ENCODE measurements at regions not wholly inside any gene's neighbourhood (a gene's known extent, or its start where the extent isn't known, plus 50 kb on each side); places are given as distances from the start of the nearest gene placed in this dataset.
A peak's percentile ranks its signal among the peaks of the same experiment; 100 is the strongest.
"Not testable (repeated sequence)": the region's sequence is repeated elsewhere in the genome, so short reads cannot be mapped to it uniquely, and the experiment has no call there.

- no peak for DNase-seq
- Mint-ChIP-seq H3K36me3 (no peaks in the 10 kb centered on the region), H3K27me3 (ENCODE audit: low read depth in 3 of 3) (peaks cover 0 to 4% (median 0%) of the 10 kb centered on the region in 3 donors), H3K27ac (no peak overlapping the region), H3K9me3 (no peaks in the 10 kb centered on the region), H3K4me3 (no peak overlapping the region), H3K4me1 (no peaks in the 10 kb centered on the region)
Measured at GRCh38 chr4:38406243-38406642, 257.8 kb upstream of the KLF3 start.

- H3K9me3 Mint-ChIP-seq: no peaks in the 10 kb centered on the region
- H3K27me3 Mint-ChIP-seq (ENCODE audit: low read depth in 3 of 3): peaks cover 2 to 4% (median 2%) of the 10 kb centered on the region in 3 donors
- no peaks in the 10 kb centered on the region for H3K4me1 Mint-ChIP-seq
- H3K27ac Mint-ChIP-seq: no peak overlapping the region
- no peaks in the 10 kb centered on the region for H3K36me3 Mint-ChIP-seq
- no peak overlapping the region for H3K4me3 Mint-ChIP-seq
- DNase-seq: no peak
Measured at GRCh38 chr4:38409852-38410251, 254.1 kb upstream of the KLF3 start.

- Mint-ChIP-seq H3K9me3 (no peaks in the 10 kb centered on the region), H3K36me3 (no peaks in the 10 kb centered on the region), H3K27ac (no peak overlapping the region), H3K27me3 (ENCODE audit: low read depth in 3 of 3) (peaks cover 2 to 4% (median 2%) of the 10 kb centered on the region in 3 donors), H3K4me3 (no peak overlapping the region), H3K4me1 (no peaks in the 10 kb centered on the region)
- DNase-seq: no peak
Measured at GRCh38 chr4:38411092-38411491, 252.9 kb upstream of the KLF3 start.

GRCh38 chr4:38411981-38412536, 251.9 kb upstream of the KLF3 start:
- Mint-ChIP-seq H3K27me3 (ENCODE audit: low read depth in 3 of 3) (peaks cover 2 to 4% (median 2%) of the 10 kb centered on the region in 3 donors), H3K4me3 (no peak overlapping the region), H3K36me3 (no peaks in the 10 kb centered on the region), H3K9me3 (no peaks in the 10 kb centered on the region), H3K4me1 (no peaks in the 10 kb centered on the region), H3K27ac (no peak overlapping the region)
- no peak for DNase-seq

DNA sequence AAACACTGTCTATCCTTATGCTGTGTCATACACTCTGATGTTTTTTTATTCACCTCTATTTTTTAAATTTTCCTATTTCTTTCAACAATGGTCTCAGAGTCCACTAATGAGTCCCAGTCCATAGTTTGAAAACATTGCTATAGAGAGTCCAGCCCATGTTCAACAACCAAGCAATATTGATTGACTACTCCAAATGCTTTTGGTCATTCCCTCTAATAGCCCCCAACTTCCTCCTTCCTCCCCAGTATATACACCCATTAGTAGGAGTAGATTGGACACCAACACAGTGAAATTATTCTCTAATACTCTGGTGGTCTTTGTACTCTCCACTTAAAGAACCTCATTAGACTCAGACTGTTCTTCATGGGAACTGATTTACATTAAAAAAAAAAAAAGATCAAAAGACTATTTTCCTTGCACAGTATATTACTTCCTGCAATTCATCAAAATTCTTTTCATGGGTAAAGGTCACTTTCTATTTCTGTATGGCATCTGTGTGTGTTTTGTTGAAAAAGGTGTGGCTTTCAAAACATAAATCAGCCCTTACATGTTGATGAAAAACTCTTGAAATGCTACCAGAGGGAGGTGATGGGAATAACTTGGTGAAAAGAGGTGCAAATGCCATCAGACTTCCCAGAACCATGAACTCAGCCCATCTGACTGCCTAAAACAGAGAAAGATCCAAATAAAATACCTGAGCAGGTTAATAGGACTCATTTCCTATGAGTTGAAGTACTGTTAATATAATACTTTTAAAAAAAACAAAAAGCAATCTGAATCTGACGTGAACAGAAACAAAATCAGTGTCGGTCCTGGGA, 250.3 kb upstream of the KLF3 start:
- Mint-ChIP-seq H3K27me3 (ENCODE audit: low read depth in 3 of 3) (peaks cover under 1 to 4% (median 2%) of the 10 kb centered on the region in 3 donors), H3K4me3 (no peak overlapping the region), H3K27ac (no peak overlapping the region), H3K4me1 (no peaks in the 10 kb centered on the region), H3K9me3 (no peaks in the 10 kb centered on the region), H3K36me3 (no peaks in the 10 kb centered on the region)
- no peak for DNase-seq

DNA sequence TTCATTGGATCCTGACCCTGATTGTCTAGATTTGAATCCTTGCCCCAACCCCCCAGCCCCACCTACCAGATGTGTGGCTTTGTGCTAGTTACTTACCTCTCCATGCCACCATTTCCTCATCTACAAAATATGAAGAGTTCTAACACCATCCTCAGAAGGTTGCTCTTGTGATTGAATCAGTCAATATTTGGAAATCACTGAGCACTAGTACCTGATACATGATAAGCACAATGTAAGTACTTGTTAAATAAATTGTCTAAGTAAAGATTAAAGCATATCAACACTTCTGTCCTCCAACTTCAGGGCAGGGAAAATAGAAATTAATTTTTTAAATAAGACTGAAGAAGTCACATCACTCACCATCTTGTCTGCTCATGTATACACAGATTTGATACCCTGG, 249.6 kb upstream of the KLF3 start:
- no peak for DNase-seq
- Mint-ChIP-seq H3K4me3 (no peak overlapping the region), H3K4me1 (no peaks in the 10 kb centered on the region), H3K36me3 (no peaks in the 10 kb centered on the region), H3K27ac (no peak overlapping the region), H3K9me3 (no peaks in the 10 kb centered on the region), H3K27me3 (ENCODE audit: low read depth in 3 of 3) (peaks cover 0 to 4% (median 2%) of the 10 kb centered on the region in 3 donors)

DNA sequence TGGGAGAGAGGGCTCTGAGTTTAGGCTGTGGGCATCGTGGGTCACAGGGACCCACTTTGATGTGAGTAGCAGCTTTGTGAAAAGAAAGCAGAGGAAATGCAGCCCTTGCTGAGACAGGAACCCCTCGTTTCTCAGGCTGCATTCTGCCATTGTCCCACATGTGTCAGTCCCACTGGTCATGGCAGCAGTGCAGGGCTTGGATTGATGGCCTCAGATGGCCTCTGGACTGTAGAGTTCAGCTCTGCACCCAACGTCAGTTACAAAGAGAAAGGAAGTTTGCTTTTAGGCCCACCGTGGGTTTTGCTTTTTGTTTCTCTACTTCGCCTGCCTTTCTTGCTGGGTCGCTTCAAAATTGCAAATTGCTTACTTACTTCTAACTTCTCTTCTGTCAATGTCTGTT, 248.3 kb upstream of the KLF3 start:
- H3K27me3 Mint-ChIP-seq (ENCODE audit: low read depth in 3 of 3): peaks cover 0 to 4% (median 2%) of the 10 kb centered on the region in 3 donors
- no peak for DNase-seq
- H3K27ac Mint-ChIP-seq: no peak overlapping the region
- H3K4me3 Mint-ChIP-seq: no peak overlapping the region
- no peaks in the 10 kb centered on the region for H3K4me1 Mint-ChIP-seq
- H3K36me3 Mint-ChIP-seq: peaks cover 0 to 7% (median 2%) of the 10 kb centered on the region in 3 donors
- H3K9me3 Mint-ChIP-seq: peaks cover 0 to 2% (median 0%) of the 10 kb centered on the region in 6 donors

GRCh38 chr4:38416450-38417014, 247.5 kb upstream of the KLF3 start:
- Mint-ChIP-seq H3K27ac (no peak overlapping the region), H3K9me3 (peaks cover 0 to 2% (median 0%) of the 10 kb centered on the region in 6 donors), H3K27me3 (ENCODE audit: low read depth in 3 of 3) (peaks cover 0 to 4% (median 2%) of the 10 kb centered on the region in 3 donors), H3K36me3 (peaks cover 0 to 7% (median 2%) of the 10 kb centered on the region in 3 donors), H3K4me1 (no peaks in the 10 kb centered on the region), H3K4me3 (no peak overlapping the region)
- DNase-seq: no peak

DNA sequence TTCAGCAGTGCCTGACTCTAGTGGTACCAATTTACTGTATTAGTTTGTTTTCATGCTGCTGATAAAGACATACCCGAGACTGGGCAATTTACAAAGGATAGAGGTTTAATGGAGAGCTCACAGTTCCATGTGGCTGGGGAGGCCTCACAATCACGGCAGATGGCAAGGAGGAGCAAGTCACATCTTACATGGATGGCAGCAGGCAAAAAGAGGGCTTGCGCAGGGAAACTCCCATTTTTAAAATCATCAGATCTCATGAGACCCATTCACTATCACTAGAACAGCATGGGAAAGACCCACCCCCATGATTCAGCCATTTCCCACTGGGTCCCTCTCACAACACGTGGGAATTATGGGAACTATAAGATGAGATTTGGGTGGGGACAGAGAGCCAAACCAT, 243.7 kb upstream of the KLF3 start:
- H3K27me3 Mint-ChIP-seq (ENCODE audit: low read depth in 3 of 3): not testable (repeated sequence)

DNA sequence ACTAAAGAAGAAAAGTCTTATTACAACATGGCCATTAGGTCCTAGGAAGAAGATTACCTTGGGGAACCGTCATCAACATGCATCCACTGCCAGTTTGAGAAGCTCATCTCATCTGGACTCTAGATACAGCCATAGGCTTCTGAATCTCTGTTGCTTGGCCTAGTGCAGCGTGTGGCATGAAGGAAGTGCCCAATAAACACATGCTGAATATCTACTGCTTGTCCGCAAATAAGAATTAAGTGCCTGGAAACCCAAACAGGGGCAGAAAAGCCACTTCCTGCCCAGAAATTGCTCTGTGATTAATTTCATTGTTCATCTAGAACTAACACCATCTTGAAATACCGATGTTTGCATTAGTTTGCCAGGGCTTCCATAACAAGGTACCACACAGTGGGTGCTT, 241.1 kb upstream of the KLF3 start:
- peak in 2 of 3 donors; percentile 4 to 10 for DNase-seq
- peak overlapping the region in 3 of 6 donors; percentile 10 to 66 (median 57) for H3K27ac Mint-ChIP-seq
- peaks cover 0 to 4% (median 0%) of the 10 kb centered on the region in 6 donors for H3K9me3 Mint-ChIP-seq
- H3K4me3 Mint-ChIP-seq: peak overlapping the region in 1 of 5 donors; percentile 17
- H3K27me3 Mint-ChIP-seq (ENCODE audit: low read depth in 3 of 3): no peaks in the 10 kb centered on the region
- H3K36me3 Mint-ChIP-seq: peaks cover 0 to 13% (median 2%) of the 10 kb centered on the region in 3 donors
- peaks cover 14 to 16% of the 10 kb centered on the region in 2 donors for H3K4me1 Mint-ChIP-seq

More for the DNA sequence above, 243.7 kb upstream of the KLF3 start:
- not testable (repeated sequence) for H3K4me3 Mint-ChIP-seq, H3K36me3 Mint-ChIP-seq, H3K27ac Mint-ChIP-seq, DNase-seq, H3K9me3 Mint-ChIP-seq
- peaks cover 14 to 16% of the 10 kb centered on the region in 2 donors for H3K4me1 Mint-ChIP-seq

DNA sequence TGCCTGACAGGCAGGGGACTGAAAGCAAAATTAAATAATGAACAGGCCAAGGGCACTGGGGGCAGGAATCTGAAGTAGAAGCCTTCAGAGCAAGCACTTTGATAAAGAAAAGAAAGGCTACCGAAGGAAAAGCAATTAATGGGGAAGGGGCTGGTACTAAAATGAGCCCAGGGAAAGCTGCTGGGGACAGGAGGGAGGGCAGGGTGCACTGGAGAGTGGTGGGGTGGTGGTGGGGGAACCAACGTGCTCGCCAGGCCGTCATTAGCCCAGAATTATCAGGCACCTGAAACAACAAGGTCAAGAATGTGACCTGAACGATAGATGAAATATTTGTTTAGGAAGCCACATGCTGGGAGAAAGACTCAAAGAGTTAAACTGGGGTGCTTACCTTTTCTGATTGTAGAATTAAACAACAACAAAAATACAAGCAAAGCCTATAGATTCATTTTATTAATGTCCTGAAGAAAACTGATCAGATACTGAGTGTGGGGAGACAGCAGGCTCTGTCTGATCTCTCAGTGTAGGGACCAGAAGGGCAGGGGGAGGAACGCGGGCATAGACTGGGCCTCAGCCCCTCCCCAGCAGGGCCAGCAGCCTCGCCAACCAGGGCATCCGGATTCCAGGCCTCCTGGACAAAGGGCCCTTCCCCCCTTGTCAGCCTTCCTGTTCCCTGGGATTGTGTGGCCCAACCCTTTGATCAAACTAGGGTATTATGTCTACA, 239.7 kb upstream of the KLF3 start:
- Mint-ChIP-seq H3K27ac (no peak overlapping the region), H3K9me3 (peaks cover 0 to 4% (median 0%) of the 10 kb centered on the region in 6 donors), H3K36me3 (peaks cover 0 to 13% (median 2%) of the 10 kb centered on the region in 3 donors), H3K27me3 (ENCODE audit: low read depth in 3 of 3) (no peaks in the 10 kb centered on the region), H3K4me1 (peaks cover 14 to 16% of the 10 kb centered on the region in 2 donors), H3K4me3 (no peak overlapping the region)
- no peak for DNase-seq

- Mint-ChIP-seq H3K27ac (no peak overlapping the region), H3K9me3 (peaks cover 0 to 1% (median 0%) of the 10 kb centered on the region in 6 donors), H3K4me1 (peaks cover 14 to 16% of the 10 kb centered on the region in 2 donors), H3K27me3 (ENCODE audit: low read depth in 3 of 3) (no peaks in the 10 kb centered on the region), H3K4me3 (no peak overlapping the region), H3K36me3 (peaks cover 0 to 6% (median 0%) of the 10 kb centered on the region in 3 donors)
- no peak for DNase-seq
Measured at GRCh38 chr4:38426532-38426931, 237.5 kb upstream of the KLF3 start.

DNA sequence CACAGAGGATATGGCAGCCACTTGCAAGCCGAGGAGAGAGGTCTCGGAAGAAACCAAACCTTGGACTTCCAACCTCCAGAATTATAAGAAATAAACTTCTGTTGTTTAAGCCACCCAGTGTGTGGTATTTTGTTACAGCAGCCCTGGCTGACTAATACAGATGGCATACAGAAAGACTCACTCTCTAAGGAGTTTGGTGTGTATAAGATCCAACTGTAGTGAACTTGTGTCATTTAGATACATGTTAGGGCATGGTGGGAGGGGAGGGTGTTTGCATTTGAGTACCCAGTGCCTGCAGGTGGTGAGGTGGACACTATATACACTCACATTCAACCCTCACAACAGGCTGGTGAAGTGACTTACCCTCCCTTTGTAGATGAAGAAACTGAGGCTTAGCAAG, 233.2 kb upstream of the KLF3 start:
- Mint-ChIP-seq H3K27me3 (ENCODE audit: low read depth in 3 of 3) (peaks cover 0 to 3% (median 2%) of the 10 kb centered on the region in 3 donors), H3K36me3 (peaks cover 0 to 6% (median 3%) of the 10 kb centered on the region in 3 donors), H3K4me1 (no peaks in the 10 kb centered on the region), H3K27ac (no peak overlapping the region), H3K9me3 (peaks cover 0 to 10% (median 0%) of the 10 kb centered on the region in 6 donors), H3K4me3 (no peak overlapping the region)
- no peak for DNase-seq
